ENCODE measurements at regions not wholly inside any gene's neighbourhood (a gene's known extent, or its start where the extent isn't known, plus 50 kb on each side); places are given as distances from the start of the nearest gene placed in this dataset.

DNA sequence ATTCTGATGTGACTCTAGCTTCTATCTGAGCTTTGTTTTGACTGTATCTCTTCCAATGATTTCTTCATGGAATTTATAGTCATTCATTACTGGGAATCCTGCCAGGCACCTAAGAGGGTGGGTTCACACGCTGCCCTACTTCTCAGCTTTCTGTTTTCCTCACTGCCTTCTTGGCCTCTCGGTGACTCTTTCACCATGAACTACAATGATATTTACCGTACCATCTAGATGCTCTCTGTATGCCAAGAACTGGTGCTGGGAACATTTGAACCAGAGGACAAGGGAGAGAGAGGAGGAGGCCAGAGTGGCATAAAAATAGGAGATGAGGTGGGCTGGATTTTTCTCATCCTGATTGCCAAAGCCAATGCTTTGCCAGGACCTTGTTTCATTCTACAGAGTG lies 280.0 kb upstream of the P2RY1 start (continued):
- TF ChIP-seq, protein P1, sequence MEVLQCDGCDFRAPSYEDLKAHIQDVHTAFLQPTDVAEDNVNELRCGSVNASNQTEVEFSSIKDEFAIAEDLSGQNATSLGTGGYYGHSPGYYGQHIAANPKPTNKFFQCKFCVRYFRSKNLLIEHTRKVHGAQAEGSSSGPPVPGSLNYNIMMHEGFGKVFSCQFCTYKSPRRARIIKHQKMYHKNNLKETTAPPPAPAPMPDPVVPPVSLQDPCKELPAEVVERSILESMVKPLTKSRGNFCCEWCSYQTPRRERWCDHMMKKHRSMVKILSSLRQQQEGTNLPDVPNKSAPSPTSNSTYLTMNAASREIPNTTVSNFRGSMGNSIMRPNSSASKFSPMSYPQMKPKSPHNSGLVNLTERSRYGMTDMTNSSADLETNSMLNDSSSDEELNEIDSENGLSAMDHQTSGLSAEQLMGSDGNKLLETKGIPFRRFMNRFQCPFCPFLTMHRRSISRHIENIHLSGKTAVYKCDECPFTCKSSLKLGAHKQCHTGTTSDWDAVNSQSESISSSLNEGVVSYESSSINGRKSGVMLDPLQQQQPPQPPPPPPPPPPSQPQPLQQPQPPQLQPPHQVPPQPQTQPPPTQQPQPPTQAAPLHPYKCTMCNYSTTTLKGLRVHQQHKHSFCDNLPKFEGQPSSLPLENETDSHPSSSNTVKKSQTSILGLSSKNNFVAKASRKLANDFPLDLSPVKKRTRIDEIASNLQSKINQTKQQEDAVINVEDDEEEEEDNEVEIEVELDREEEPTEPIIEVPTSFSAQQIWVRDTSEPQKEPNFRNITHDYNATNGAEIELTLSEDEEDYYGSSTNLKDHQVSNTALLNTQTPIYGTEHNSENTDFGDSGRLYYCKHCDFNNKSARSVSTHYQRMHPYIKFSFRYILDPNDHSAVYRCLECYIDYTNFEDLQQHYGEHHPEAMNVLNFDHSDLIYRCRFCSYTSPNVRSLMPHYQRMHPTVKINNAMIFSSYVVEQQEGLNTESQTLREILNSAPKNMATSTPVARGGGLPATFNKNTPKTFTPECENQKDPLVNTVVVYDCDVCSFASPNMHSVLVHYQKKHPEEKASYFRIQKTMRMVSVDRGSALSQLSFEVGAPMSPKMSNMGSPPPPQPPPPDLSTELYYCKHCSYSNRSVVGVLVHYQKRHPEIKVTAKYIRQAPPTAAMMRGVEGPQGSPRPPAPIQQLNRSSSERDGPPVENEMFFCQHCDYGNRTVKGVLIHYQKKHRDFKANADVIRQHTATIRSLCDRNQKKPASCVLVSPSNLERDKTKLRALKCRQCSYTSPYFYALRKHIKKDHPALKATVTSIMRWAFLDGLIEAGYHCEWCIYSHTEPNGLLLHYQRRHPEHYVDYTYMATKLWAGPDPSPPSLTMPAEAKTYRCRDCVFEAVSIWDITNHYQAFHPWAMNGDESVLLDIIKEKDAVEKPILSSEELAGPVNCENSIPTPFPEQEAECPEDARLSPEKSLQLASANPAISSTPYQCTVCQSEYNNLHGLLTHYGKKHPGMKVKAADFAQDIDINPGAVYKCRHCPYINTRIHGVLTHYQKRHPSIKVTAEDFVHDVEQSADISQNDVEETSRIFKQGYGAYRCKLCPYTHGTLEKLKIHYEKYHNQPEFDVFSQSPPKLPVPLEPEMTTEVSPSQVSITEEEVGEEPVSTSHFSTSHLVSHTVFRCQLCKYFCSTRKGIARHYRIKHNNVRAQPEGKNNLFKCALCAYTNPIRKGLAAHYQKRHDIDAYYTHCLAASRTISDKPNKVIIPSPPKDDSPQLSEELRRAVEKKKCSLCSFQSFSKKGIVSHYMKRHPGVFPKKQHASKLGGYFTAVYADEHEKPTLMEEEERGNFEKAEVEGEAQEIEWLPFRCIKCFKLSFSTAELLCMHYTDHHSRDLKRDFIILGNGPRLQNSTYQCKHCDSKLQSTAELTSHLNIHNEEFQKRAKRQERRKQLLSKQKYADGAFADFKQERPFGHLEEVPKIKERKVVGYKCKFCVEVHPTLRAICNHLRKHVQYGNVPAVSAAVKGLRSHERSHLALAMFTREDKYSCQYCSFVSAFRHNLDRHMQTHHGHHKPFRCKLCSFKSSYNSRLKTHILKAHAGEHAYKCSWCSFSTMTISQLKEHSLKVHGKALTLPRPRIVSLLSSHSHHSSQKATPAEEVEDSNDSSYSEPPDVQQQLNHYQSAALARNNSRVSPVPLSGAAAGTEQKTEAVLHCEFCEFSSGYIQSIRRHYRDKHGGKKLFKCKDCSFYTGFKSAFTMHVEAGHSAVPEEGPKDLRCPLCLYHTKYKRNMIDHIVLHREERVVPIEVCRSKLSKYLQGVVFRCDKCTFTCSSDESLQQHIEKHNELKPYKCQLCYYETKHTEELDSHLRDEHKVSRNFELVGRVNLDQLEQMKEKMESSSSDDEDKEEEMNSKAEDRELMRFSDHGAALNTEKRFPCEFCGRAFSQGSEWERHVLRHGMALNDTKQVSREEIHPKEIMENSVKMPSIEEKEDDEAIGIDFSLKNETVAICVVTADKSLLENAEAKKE (CRISPR knock-in tag; IDR thresholded peaks at IDR 0.05) = no peak

DNA sequence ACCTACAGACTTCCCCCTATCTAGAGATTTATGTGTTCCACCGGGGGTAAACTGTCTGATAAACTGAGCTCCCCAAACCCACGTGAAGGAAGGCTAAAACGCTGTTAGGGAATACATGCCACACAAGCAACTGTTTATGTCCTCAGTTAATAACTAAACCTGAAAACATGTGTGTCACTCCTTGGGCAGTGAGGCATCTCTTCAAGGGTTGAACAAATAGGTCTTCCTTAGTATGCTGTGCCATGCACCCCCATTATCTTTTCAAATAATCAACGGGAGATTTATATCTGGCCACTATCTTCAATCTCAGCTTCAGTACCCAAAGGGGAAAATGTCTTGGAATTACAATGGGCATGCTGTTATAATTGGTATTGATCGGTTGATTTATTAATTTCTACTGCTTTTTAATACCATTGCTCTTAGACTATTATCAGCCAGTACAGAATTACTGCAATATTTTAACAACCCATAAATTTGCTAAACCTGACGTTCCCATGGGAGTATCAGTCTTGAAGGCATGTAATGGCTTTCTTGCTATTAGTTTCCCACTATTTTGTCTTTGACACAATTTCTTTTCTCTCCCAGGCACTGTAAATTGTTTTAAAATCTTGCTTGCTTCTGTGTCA lies 279.2 kb upstream of the P2RY1 start:
- no peaks in the 10 kb centered on the region for H3F3A ChIP-seq (replicated peaks; ENCODE audit: low read depth)
- Mint-ChIP-seq H3K9me3 (no peaks in the 10 kb centered on the region), H3K4me1 (no peaks in the 10 kb centered on the region), H3K4me3 (no peak overlapping the region), H3K27me3 (ENCODE audit: insufficient read depth, low read depth, poor library complexity) (no peaks in the 10 kb centered on the region), H3K27ac (no peak overlapping the region), H3K36me3 (ENCODE audit: low read depth) (peaks cover 3% of the 10 kb centered on the region; the same call in 2 of the 3 replicates)
- no peaks in the 10 kb centered on the region for H3K79me2 ChIP-seq (replicated peaks; ENCODE audit: insufficient read depth)
- DNase-seq (ENCODE audit: low spot score) (no peak), ATAC-seq (no peak)
- H3K36me3 ChIP-seq (ENCODE audit: insufficient read depth) = no peaks in the 10 kb centered on the region
- TF ChIP-seq, protein P1 (CRISPR knock-in tag; IDR thresholded peaks at IDR 0.05) = no peak
- no peak for TF ChIP-seq POLR2AphosphoS5 (IDR thresholded peaks at IDR 0.05; ENCODE audit: low read depth)
- H3K4me1 ChIP-seq (ENCODE audit: insufficient read depth) = no peaks in the 10 kb centered on the region
- H3K4me3 ChIP-seq = no peak overlapping the region
- 0 out of 2 replicates have a peak, but pooled peaks cover 5% of the 10 kb centered on the region for H3K9me2 ChIP-seq (ENCODE audit: insufficient read depth)
- no peak overlapping the region for H2AFZ ChIP-seq
- no peak overlapping the region for H3K27ac ChIP-seq (ENCODE audit: low read depth)
- H4K20me1 ChIP-seq (replicated peaks; ENCODE audit: insufficient read depth) = no peaks in the 10 kb centered on the region
- H3K4me2 ChIP-seq = no peak overlapping the region
- no peaks in the 10 kb centered on the region for H3K27me3 ChIP-seq (ENCODE audit: insufficient read depth)
